Heart left ventricle (tissue), 16 donors: ENCODE measurements at regions not wholly inside any gene's neighbourhood (a gene's known extent, or its start where the extent isn't known, plus 50 kb on each side); places are given as distances from the start of the nearest gene placed in this dataset.

ENCODE experiments used
- ATAC-seq, 4 donors: fragments of 200-7000 bp; cut with Tn5 transposase; one replicate each; pipeline ENCODE4 v1.9.1; 2020 to 2022; ENCODE audit warnings: moderate library complexity in 4 of 4, mild to moderate bottlenecking in 3 of 4, moderate number of reproducible peaks in 1 of 4
- DNase-seq, 5 donors: peaks; one replicate each; pipeline ENCODE4 v3.0.0-alpha.2; 2020
- H3K27ac ChIP-seq, 12 donors: fragments of 200-600 bp; sonication (generic) in 4 of 12; one replicate each; pipeline versions ENCODE4 v1.5.0 to v1.8.0; 2016 to 2022; ENCODE audit warnings: mild to moderate bottlenecking in 2 of 12
- H3K27me3 ChIP-seq, 9 donors: fragments of 200-600 bp; sonication (generic) in 2 of 9; one replicate each; pipeline versions ENCODE4 v1.5.1 to v1.8.0; 2016 to 2022; ENCODE audit warnings: mild to moderate bottlenecking in 3 of 9
- H3K36me3 ChIP-seq, 9 donors: fragments of 200-600 bp; sonication (generic) in 2 of 9; one replicate each; pipeline versions ENCODE4 v1.5.0 to v1.8.0; 2018 to 2022; ENCODE audit warnings: mild to moderate bottlenecking in 2 of 9
- H3K4me1 ChIP-seq, 12 donors: fragments of 200-600 bp; sonication (generic) in 4 of 12; one replicate each; pipeline versions ENCODE4 v1.5.0 to v1.8.0; 2016 to 2022; ENCODE audit warnings: mild to moderate bottlenecking in 3 of 12
- H3K4me3 ChIP-seq, 12 donors: fragments of 200-600 bp; sonication (generic) in 4 of 12; one replicate each; pipeline versions ENCODE4 v1.5.0 to v1.8.0; 2017 to 2022; ENCODE audit warnings: mild to moderate bottlenecking in 9 of 12, moderate library complexity in 4 of 12
- H3K9me3 ChIP-seq, 12 donors: fragments of 200-600 bp; sonication (generic) in 4 of 12; one replicate each; pipeline versions ENCODE4 v1.5.0 to v1.8.0; 2016 to 2022; ENCODE audit warnings: mild to moderate bottlenecking in 1 of 12
- CTCF ChIP-seq, 12 donors: fragments of 200-600 bp; sonication (generic) in 4 of 12; IDR thresholded peaks; one replicate each; pipeline versions ENCODE4 v1.5.0 to v1.8.0; 2018 to 2022; ENCODE audit warnings: antibody characterized with exemption in 12 of 12, mild to moderate bottlenecking in 5 of 12
- POLR2A ChIP-seq, 2 donors: fragments of 450-650 bp; IDR thresholded peaks; one replicate each; pipeline ENCODE4 v1.6.1; 2017; ENCODE audit warnings: antibody characterized with exemption in 2 of 2, mild to moderate bottlenecking in 2 of 2, moderate library complexity in 2 of 2
- WGBS, 4 donors: extraction: QIAGEN DNeasy Blood & Tissue Kit in 2 of 4; methylation state at CpG; one replicate each; pipeline versions ENCODE4 v1.1.5 to v1.1.7; 2013 to 2018; 5-methylcytosine and 5-hydroxymethylcytosine counted together
- intact Hi-C, 10 donors: fragments of 100-400 bp; cut with DNase I; formaldehyde crosslinking; loops; one replicate each; pipeline versions ENCODE4 v1.11.1 to v1.14.2; 2022
- donor health status: ischemic (EF 13 %, LVEDD 7.1; RV severe dilation, severe dysfunction).
- donor health status: healthy with polysubstance abuse.
- donor health status: DM: no; HTN: yes; CAD: no.
- donor health status: DM: no; HTN: no; CAD: no.
- donor health status: ischemic (EF 25% LVEDD 6.9; RV normal size, moderate dysfunction).
- donor health status: ischemic (EF 25% LVEDD 5.7; RV mildly dilated, moderate dysfunction).
- donor health status: healthy.
- donor health status: DM: yes; HTN: yes; CAD: no.
- donor health status: ischemic (EF 35%, LVEDD 5.7; RV mildly dilated, moderate dysfunction).
- donor health status: nonischemic (EF 11% LVEDD 7.7; RV severe dilation, severe dysfunction).
- donor health status: DM: yes; HTN: yes; CAD: no.
- donor health status: PGD.
- donor health status: ischemic (EF 29% LVEDD 5.4; RV normal size, mild dysfunction).
- donor health status: nonischemic (EF 23%, LVEDD 6.1; RV moderate dilation, normal function).

GRCh38 chr11:127381247-127381646, 380.7 kb upstream of the KIRREL3 start:
- H3K27ac ChIP-seq = no peak overlapping the region
- no peak for TF ChIP-seq CTCF (IDR thresholded peaks at IDR 0.05)
- TF ChIP-seq POLR2A (IDR thresholded peaks at IDR 0.05) = no peak
- H3K27me3 ChIP-seq = peaks cover 0 to 5% (median 0%) of the 10 kb centered on the region in 9 donors
- H3K4me1 ChIP-seq = no peaks in the 10 kb centered on the region
- intact Hi-C loops = no loop called here
- H3K36me3 ChIP-seq = no peaks in the 10 kb centered on the region
- no peak for ATAC-seq
- 57 to 80% (median 68%) methylated on average over 3 of the region's 3 CpGs for WGBS, 4 donors
- H3K4me3 ChIP-seq = no peak overlapping the region
- DNase-seq = no peak
- H3K9me3 ChIP-seq = no peaks in the 10 kb centered on the region

- H3K27me3 ChIP-seq = peaks cover 0 to 5% (median 0%) of the 10 kb centered on the region in 9 donors
- no peak for DNase-seq
- H3K9me3 ChIP-seq = no peaks in the 10 kb centered on the region
- H3K36me3 ChIP-seq = no peaks in the 10 kb centered on the region
- no peak for TF ChIP-seq POLR2A (IDR thresholded peaks at IDR 0.05)
- no peak for TF ChIP-seq CTCF (IDR thresholded peaks at IDR 0.05)
- ATAC-seq = no peak
- H3K27ac ChIP-seq = no peak overlapping the region
- 84 to 90% (median 87%) methylated on average over 2 of the region's 2 CpGs for WGBS, 4 donors
- H3K4me1 ChIP-seq = no peaks in the 10 kb centered on the region
- intact Hi-C loops = no loop called here
- H3K4me3 ChIP-seq = no peak overlapping the region
Observed at GRCh38 chr11:127379686-127380085, 379.1 kb upstream of the KIRREL3 start.

- intact Hi-C loops = no loop called here
- TF ChIP-seq POLR2A (IDR thresholded peaks at IDR 0.05) (no peak), CTCF (IDR thresholded peaks at IDR 0.05) (no peak)
- WGBS, 4 donors = 84 to 86% (median 85%) methylated on average over 2 of the region's 2 CpGs
- H3K27me3 ChIP-seq = peaks cover 0 to 12% (median 0%) of the 10 kb centered on the region in 9 donors
- ATAC-seq = no peak
- H3K4me1 ChIP-seq = no peaks in the 10 kb centered on the region
- no peak overlapping the region for H3K27ac ChIP-seq
- H3K36me3 ChIP-seq = no peaks in the 10 kb centered on the region
- no peak overlapping the region for H3K4me3 ChIP-seq
- DNase-seq = no peak
- no peaks in the 10 kb centered on the region for H3K9me3 ChIP-seq
Observed at GRCh38 chr11:127376301-127376700, 375.7 kb upstream of the KIRREL3 start.

- WGBS, 4 donors = 51 to 73% (median 68%) methylated on average over 8 of the region's 8 CpGs
- H3K4me1 ChIP-seq = no peaks in the 10 kb centered on the region
- intact Hi-C loops = no loop called here
- ATAC-seq (no peak), DNase-seq (no peak)
- no peaks in the 10 kb centered on the region for H3K9me3 ChIP-seq
- H3K4me3 ChIP-seq = no peak overlapping the region
- no peak overlapping the region for H3K27ac ChIP-seq
- peaks cover 0 to 4% (median 0%) of the 10 kb centered on the region in 9 donors for H3K27me3 ChIP-seq
- TF ChIP-seq POLR2A (IDR thresholded peaks at IDR 0.05) = no peak
- no peak for TF ChIP-seq CTCF (IDR thresholded peaks at IDR 0.05)
- no peaks in the 10 kb centered on the region for H3K36me3 ChIP-seq
Observed at GRCh38 chr11:127369356-127369755, 368.8 kb upstream of the KIRREL3 start.
